Stimulated activated naive CD4-positive, alpha-beta T cell (primary cell): ENCODE measurements at regions not wholly inside any gene's neighbourhood (a gene's known extent, or its start where the extent isn't known, plus 50 kb on each side); places are given as distances from the start of the nearest gene placed in this dataset.
"Not testable (repeated sequence)": the region's sequence is repeated elsewhere in the genome, so short reads cannot be mapped to it uniquely, and the experiment has no call there.

Experiments
- DNase-seq, 6 experiments: peaks; one replicate each; lab custom pipeline; 2025; lab: John Stamatoyannopoulos, UW

GRCh38 chr18:10170375-10170774 is 256.6 kb downstream of the VAPA start:
- DNase-seq, result no peak

- not testable (repeated sequence) for DNase-seq
These were observed 261.5 kb downstream of the VAPA start for GRCh38 chr18:10175333-10175732.

GRCh38 chr18:10179326-10179725 is 265.5 kb downstream of the VAPA start:
- DNase-seq, result not testable (repeated sequence)

GRCh38 chr18:10182009-10182624 is 268.3 kb downstream of the VAPA start:
- no peak for DNase-seq

GRCh38 chr18:10184776-10185175 is 269.7 kb upstream of the APCDD1 start:
- DNase-seq, result no peak

GRCh38 chr18:10188971-10189810 is 265.2 kb upstream of the APCDD1 start:
- no peak for DNase-seq

GRCh38 chr18:10190564-10190963 is 263.9 kb upstream of the APCDD1 start:
- DNase-seq, result no peak

- no peak for DNase-seq
These were observed 261.0 kb upstream of the APCDD1 start for GRCh38 chr18:10193444-10193843.

GRCh38 chr18:10194592-10194991 is 259.8 kb upstream of the APCDD1 start:
- no peak for DNase-seq

- no peak for DNase-seq
These were observed 258.9 kb upstream of the APCDD1 start for GRCh38 chr18:10195529-10195928.

- no peak for DNase-seq
These were observed 257.3 kb upstream of the APCDD1 start for GRCh38 chr18:10197097-10197496.

GRCh38 chr18:10201226-10201625 is 253.2 kb upstream of the APCDD1 start:
- DNase-seq, result no peak

- no peak for DNase-seq
These were observed 252.8 kb upstream of the APCDD1 start for GRCh38 chr18:10201659-10202058.

- no peak for DNase-seq
These were observed 251.6 kb upstream of the APCDD1 start for GRCh38 chr18:10202845-10203321.

GRCh38 chr18:10205151-10205550 is 249.3 kb upstream of the APCDD1 start:
- DNase-seq, result no peak

GRCh38 chr18:10207682-10208345 is 246.6 kb upstream of the APCDD1 start:
- no peak for DNase-seq

GRCh38 chr18:10209302-10209701 is 245.1 kb upstream of the APCDD1 start:
- DNase-seq, result no peak

GRCh38 chr18:10210057-10210633 is 244.3 kb upstream of the APCDD1 start:
- DNase-seq, result no peak

- DNase-seq, result no peak
These were observed 240.9 kb upstream of the APCDD1 start for GRCh38 chr18:10213526-10213925.

- no peak for DNase-seq
These were observed 239.0 kb upstream of the APCDD1 start for GRCh38 chr18:10215446-10215845.

GRCh38 chr18:10216791-10217190 is 237.6 kb upstream of the APCDD1 start:
- DNase-seq, result no peak

GRCh38 chr18:10217211-10217610 is 237.2 kb upstream of the APCDD1 start:
- DNase-seq, result no peak

- DNase-seq, result no peak
These were observed 229.1 kb upstream of the APCDD1 start for GRCh38 chr18:10225300-10225699.
